Smooth muscle cell (in vitro differentiated cells): ENCODE measurements at regions not wholly inside any gene's neighbourhood (a gene's known extent, or its start where the extent isn't known, plus 50 kb on each side); places are given as distances from the start of the nearest gene placed in this dataset.
A peak's percentile ranks its signal among the peaks of the same experiment; 100 is the strongest.

Experiments
- DNase-seq: peaks from one replicate; lab custom pipeline; 2025; ENCODE audit not compliant: unreplicated experiment; lab: John Stamatoyannopoulos, UW
- H2AFZ ChIP-seq: fragments of 200-600 bp; sonication (generic); 2 replicates; pipeline ENCODE4 v1.6.0; 2016; ENCODE audit warnings: antibody characterized with exemption, low read depth, mild to moderate bottlenecking
- H3F3A ChIP-seq: fragments of 200-600 bp; sonication (generic); 2 replicates; pipeline ENCODE4 v1.6.0; 2017; ENCODE audit warnings: antibody characterized with exemption, low read depth
- H3K27ac ChIP-seq: fragments of 200-600 bp; sonication (generic); 2 replicates; pipeline ENCODE4 v1.5.1; 2016; ENCODE audit warnings: low read depth, mild to moderate bottlenecking
- H3K27me3 ChIP-seq: fragments of 200-600 bp; sonication (generic); 2 replicates; pipeline ENCODE4 v1.6.1; 2016; ENCODE audit warnings: low read depth, mild to moderate bottlenecking
- H3K36me3 ChIP-seq: fragments of 200-600 bp; sonication (generic); 2 replicates; pipeline ENCODE4 v1.5.1; 2016; ENCODE audit warnings: low read depth
- H3K4me1 ChIP-seq: fragments of 200-600 bp; sonication (generic); 2 replicates; pipeline ENCODE4 v1.5.1; 2016; ENCODE audit warnings: low read depth
- H3K4me2 ChIP-seq: fragments of 200-600 bp; sonication (generic); 2 replicates; pipeline ENCODE4 v1.6.0; 2016; ENCODE audit warnings: mild to moderate bottlenecking
- H3K4me3 ChIP-seq: fragments of 200-600 bp; sonication (generic); 2 replicates; pipeline ENCODE4 v1.5.1; 2016; ENCODE audit warnings: mild to moderate bottlenecking
- H3K79me2 ChIP-seq: fragments of 200-600 bp; sonication (generic); 2 replicates; pipeline ENCODE4 v1.6.0; 2016; ENCODE audit warnings: low read depth, mild to moderate bottlenecking
- H3K9ac ChIP-seq: fragments of 200-600 bp; sonication (generic); 2 replicates; pipeline ENCODE4 v1.6.0; 2016; ENCODE audit warnings: low read depth
- H3K9me3 ChIP-seq: fragments of 200-600 bp; sonication (generic); replicated peaks from 2 replicates; pipeline ENCODE4 v1.5.1; 2016; ENCODE audit warnings: low read depth
- H4K20me1 ChIP-seq: fragments of 200-600 bp; sonication (generic); 2 replicates; pipeline ENCODE4 v1.6.0; 2016; ENCODE audit warnings: low read depth
- WGBS: methylation state at CpG from one replicate; pipeline ENCODE4 v1.1.7; 2016; ENCODE audit warnings: low lambda C conversion rate; 5-methylcytosine and 5-hydroxymethylcytosine counted together
- TF ChIP-seq, protein P1 (sequence below): fragments of 200-600 bp; sonication (generic); IDR thresholded peaks from 2 replicates; pipeline ENCODE4 v1.5.1; 2017; ENCODE audit warnings: borderline replicate concordance, mild to moderate bottlenecking, antibody characterized with exemption; ENCODE audit not compliant: insufficient read depth, poor library complexity, severe bottlenecking

DNA sequence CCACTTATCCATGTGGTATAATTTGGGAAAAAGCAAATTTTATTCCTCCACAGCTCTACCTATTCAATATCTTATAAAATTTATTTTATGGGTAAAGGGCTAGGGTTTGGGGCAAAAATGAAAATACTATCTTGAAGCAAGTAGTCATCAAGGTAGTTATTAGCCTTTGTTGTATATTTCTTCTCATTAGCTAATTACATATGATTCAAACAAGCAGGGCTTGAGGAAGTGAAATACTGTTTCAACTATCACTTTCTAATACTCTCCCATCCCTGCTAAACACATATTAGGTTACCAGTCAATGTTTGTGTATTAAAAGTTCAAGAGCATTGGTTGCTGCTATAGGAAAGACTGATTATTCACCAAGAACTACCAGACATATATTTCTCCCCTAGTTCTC, 517.3 kb downstream of the METTL15 start:
- no peaks in the 10 kb centered on the region for H4K20me1 ChIP-seq
- no peak overlapping the region for H3K9ac ChIP-seq
- H2AFZ ChIP-seq: no peak overlapping the region
- no peak overlapping the region for H3K4me3 ChIP-seq
- no peak overlapping the region for H3K27ac ChIP-seq
- no peaks in the 10 kb centered on the region for H3K4me1 ChIP-seq
- no peaks in the 10 kb centered on the region for H3K79me2 ChIP-seq
- H3F3A ChIP-seq: no peaks in the 10 kb centered on the region
- TF ChIP-seq, protein P1, sequence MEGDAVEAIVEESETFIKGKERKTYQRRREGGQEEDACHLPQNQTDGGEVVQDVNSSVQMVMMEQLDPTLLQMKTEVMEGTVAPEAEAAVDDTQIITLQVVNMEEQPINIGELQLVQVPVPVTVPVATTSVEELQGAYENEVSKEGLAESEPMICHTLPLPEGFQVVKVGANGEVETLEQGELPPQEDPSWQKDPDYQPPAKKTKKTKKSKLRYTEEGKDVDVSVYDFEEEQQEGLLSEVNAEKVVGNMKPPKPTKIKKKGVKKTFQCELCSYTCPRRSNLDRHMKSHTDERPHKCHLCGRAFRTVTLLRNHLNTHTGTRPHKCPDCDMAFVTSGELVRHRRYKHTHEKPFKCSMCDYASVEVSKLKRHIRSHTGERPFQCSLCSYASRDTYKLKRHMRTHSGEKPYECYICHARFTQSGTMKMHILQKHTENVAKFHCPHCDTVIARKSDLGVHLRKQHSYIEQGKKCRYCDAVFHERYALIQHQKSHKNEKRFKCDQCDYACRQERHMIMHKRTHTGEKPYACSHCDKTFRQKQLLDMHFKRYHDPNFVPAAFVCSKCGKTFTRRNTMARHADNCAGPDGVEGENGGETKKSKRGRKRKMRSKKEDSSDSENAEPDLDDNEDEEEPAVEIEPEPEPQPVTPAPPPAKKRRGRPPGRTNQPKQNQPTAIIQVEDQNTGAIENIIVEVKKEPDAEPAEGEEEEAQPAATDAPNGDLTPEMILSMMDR: no peak
- no peaks in the 10 kb centered on the region for H3K9me3 ChIP-seq
- H3K36me3 ChIP-seq: no peaks in the 10 kb centered on the region
- H3K27me3 ChIP-seq: no peaks in the 10 kb centered on the region
- DNase-seq: no peak
- H3K4me2 ChIP-seq: no peak overlapping the region

DNA sequence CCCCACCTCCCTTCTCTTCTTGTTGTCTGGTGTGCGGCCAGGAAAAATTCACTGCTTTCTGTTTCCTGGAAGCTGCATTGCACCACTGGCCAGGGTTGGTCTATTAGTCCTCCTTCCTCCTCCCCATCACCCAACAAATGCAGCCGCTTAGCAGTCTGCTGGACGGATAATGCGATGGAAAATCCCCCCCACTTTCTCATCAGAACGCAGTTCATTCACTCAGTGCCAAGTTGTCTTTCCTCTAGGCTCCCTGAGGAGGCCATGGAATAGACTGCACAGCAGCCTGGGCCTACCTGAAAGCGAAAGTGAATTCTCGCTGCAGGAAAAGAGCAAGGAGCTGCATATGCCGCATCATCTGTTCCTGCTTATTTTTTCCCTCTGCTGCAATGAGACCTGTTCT, 513.6 kb downstream of the METTL15 start:
- no peak overlapping the region for H2AFZ ChIP-seq
- no peaks in the 10 kb centered on the region for H3K4me1 ChIP-seq
- H3K9ac ChIP-seq: no peak overlapping the region
- no peak overlapping the region for H3K4me3 ChIP-seq
- no peak overlapping the region for H3K27ac ChIP-seq
- no peaks in the 10 kb centered on the region for H4K20me1 ChIP-seq
- no peaks in the 10 kb centered on the region for H3K9me3 ChIP-seq
- no peaks in the 10 kb centered on the region for H3K36me3 ChIP-seq
- no peak for DNase-seq
- TF ChIP-seq, protein P1: no peak
- H3K27me3 ChIP-seq: no peaks in the 10 kb centered on the region
- H3K79me2 ChIP-seq: no peaks in the 10 kb centered on the region
- H3K4me2 ChIP-seq: no peak overlapping the region
- 96% methylated on average over 8 of the region's 8 CpGs for WGBS
- H3F3A ChIP-seq: no peaks in the 10 kb centered on the region

DNA sequence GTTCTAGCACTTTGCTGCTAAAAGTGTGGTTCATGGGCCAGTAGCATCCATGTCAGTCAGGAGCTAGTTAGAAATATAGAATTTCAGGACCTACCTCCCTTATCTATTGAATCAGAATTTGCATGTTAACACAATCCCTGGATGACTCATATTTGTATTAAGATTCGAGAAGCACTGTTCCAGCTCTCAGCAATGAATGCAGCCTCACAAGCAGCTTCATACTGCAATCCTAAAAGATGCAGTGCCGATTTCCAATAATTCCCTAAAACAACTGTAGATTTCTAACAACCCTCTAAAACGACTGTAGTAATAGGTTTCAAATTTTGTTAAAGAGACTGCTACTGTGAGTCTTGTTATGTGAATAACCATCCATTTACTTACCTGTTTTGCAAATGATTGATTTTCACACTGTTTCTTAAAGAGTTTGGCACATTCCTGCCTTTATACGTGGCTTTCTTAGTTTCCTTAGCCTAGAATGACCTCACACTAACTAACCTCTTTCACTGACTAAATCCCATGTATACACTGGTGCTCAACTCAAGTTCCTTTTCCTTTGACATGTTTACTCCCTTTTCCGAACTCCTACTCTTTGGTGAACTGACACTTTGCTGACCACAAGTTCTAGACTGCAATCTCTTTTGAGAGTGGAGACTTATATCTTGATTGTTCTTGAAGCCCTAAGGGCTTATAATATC, 511.8 kb downstream of the METTL15 start:
- Histone ChIP-seq H3K9me3 (no peaks in the 10 kb centered on the region), H3K4me1 (no peaks in the 10 kb centered on the region), H3K27ac (no peak overlapping the region), H3K36me3 (no peaks in the 10 kb centered on the region), H2AFZ (no peak overlapping the region), H3K4me2 (peak overlapping the region; percentile 27), H3K9ac (no peak overlapping the region), H3F3A (no peaks in the 10 kb centered on the region), H4K20me1 (no peaks in the 10 kb centered on the region), H3K27me3 (no peaks in the 10 kb centered on the region), H3K79me2 (no peaks in the 10 kb centered on the region), H3K4me3 (no peak overlapping the region)
- DNase-seq: no peak
- 40% methylated on average over 5 of the region's 5 CpGs for WGBS
- TF ChIP-seq, protein P1: no peak

DNA sequence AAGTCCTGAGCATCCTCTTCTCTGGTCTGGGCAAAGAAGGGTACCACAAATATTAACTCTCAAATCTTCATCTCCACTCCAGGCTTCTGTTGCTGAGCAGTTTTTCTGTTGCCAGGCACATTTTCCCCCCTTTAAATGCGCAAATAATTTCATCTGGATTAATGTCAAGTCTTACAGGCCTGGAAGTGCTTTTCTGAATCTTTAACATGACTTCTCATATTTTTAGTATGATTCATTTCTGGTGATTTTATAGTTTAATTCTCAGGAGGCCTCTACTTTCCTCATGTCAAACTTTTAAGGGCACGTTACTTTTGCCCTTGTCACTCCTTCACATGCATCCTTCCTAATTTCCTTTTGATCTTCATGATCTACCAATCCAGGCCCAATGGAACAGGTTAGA, 510.2 kb downstream of the METTL15 start:
- TF ChIP-seq, protein P1: no peak
- H3K4me3 ChIP-seq: no peak overlapping the region
- H3F3A ChIP-seq: no peaks in the 10 kb centered on the region
- H3K9ac ChIP-seq: no peak overlapping the region
- H3K4me2 ChIP-seq: no peak overlapping the region
- H3K27me3 ChIP-seq: no peaks in the 10 kb centered on the region
- H3K27ac ChIP-seq: no peak overlapping the region
- WGBS: 92% methylated on average over 2 of the region's 2 CpGs
- DNase-seq: no peak
- H2AFZ ChIP-seq: no peak overlapping the region
- no peaks in the 10 kb centered on the region for H3K79me2 ChIP-seq
- H3K36me3 ChIP-seq: no peaks in the 10 kb centered on the region
- H3K4me1 ChIP-seq: no peaks in the 10 kb centered on the region
- no peaks in the 10 kb centered on the region for H3K9me3 ChIP-seq
- H4K20me1 ChIP-seq: no peaks in the 10 kb centered on the region
